Dendritic cell treated with granulocyte-macrophage colony-stimulating factor and Interleukin-4, amounts not matched to agents 40 ng/mL and 50 ng/mL, for 4 days (primary cell): ENCODE measurements at regions not wholly inside any gene's neighbourhood (a gene's known extent, or its start where the extent isn't known, plus 50 kb on each side); places are given as distances from the start of the nearest gene placed in this dataset.

Source experiments
- H3K27ac Mint-ChIP-seq: one replicate; pipeline ENCODE4 v1.8.0; 2022; ENCODE audit warnings: mild to moderate bottlenecking, mixed read lengths
- H3K27me3 Mint-ChIP-seq: one replicate; pipeline ENCODE4 v1.8.0; 2022; ENCODE audit warnings: mild to moderate bottlenecking, mixed read lengths
- H3K36me3 Mint-ChIP-seq: one replicate; pipeline ENCODE4 v1.8.0; 2022; ENCODE audit warnings: low read depth, mixed read lengths
- H3K4me1 Mint-ChIP-seq: one replicate; pipeline ENCODE4 v1.8.0; 2022; ENCODE audit warnings: low read depth, mixed read lengths
- H3K4me3 Mint-ChIP-seq: one replicate; pipeline ENCODE4 v1.8.0; 2022; ENCODE audit warnings: mild to moderate bottlenecking, moderate library complexity, mixed read lengths
- H3K9me3 Mint-ChIP-seq: one replicate; pipeline ENCODE4 v1.8.0; 2022; ENCODE audit warnings: mixed read lengths
- intact Hi-C: fragments of 100-400 bp; cut with micrococcal nuclease; formaldehyde crosslinking; loops from one replicate; pipeline ENCODE4 v1.15.0; 2022

DNA sequence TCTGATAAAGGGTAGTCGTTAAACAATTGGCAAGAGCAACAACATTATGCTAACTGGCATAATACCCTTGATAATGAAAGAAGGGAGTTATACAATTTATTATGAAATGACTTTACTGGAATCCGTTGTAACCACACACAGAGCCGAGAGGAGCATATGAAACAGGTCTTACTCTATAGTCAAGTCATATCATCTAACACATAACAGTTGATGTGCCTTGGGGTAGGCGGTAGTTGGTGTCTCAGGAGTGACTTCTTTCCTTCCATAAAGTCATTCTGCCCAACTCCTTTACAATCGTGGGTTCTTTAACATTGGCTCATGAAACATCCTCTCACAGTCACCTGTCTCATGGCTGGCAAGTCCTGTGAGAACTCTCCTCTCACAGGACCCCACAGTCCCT lies 225.2 kb downstream of the LTN1 start:
- Mint-ChIP-seq H3K27ac (no peak overlapping the region), H3K4me3 (no peak overlapping the region), H3K9me3 (peaks cover 17% of the 10 kb centered on the region), H3K4me1 (no peaks in the 10 kb centered on the region), H3K36me3 (no peaks in the 10 kb centered on the region), H3K27me3 (no peaks in the 10 kb centered on the region)
- intact Hi-C loops, result no loop called here

DNA sequence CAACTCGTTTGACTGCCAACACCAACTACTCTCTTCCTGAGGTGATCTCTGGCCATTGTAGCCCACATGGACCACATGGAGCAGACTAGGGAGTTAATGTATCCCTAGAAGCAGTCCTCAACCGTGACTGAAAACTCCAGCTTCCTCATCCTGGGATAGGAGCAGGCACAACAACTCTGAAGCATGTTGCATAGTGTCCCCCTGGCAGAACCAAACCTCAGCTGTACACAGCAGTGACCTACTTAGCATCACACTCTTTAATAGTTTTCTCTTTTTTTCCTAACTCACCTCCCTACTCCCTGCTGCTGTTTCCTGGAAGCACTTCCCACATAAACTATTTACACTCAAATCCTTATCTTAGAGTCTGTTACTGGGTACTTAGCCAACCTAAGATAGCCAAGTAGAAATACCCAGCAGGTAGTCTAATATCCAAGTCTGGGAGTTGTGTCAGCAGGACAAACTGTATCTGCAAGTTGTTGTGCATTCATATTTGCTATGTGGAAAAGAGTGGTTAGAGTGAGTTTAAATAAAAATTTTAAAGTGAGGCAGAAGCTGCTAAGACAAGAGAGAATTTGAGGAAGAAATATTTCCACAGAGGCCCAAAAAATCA lies 228.8 kb downstream of the LTN1 start:
- no peak overlapping the region for H3K27ac Mint-ChIP-seq

DNA sequence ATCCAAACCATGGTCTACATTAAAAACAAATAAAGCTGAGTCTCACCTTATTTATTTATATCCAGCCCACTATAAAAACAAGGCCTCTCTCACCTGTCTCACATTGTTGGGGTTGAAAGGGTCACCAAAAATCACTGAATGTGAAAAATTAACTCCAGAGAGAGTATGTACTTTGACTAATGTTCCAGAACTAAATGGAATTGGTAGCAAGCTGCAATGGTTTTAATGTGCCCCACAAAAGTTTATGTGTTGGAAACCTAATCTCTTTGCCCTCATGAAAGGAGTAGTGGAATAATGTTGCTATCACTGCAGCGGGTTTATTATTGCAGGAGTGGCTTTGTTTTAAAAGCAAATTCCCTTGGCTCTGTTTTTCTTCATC lies 230.3 kb downstream of the LTN1 start:
- Mint-ChIP-seq H3K4me3 (no peak overlapping the region), H3K9me3 (peaks cover 24% of the 10 kb centered on the region), H3K4me1 (no peaks in the 10 kb centered on the region), H3K27ac (no peak overlapping the region), H3K36me3 (no peaks in the 10 kb centered on the region), H3K27me3 (no peaks in the 10 kb centered on the region)
- intact Hi-C loops, result no loop called here

More for the DNA sequence above, 228.8 kb downstream of the LTN1 start:
- H3K27me3 Mint-ChIP-seq, result no peaks in the 10 kb centered on the region
- no peak overlapping the region for H3K4me3 Mint-ChIP-seq
- no peaks in the 10 kb centered on the region for H3K4me1 Mint-ChIP-seq
- H3K9me3 Mint-ChIP-seq, result peaks cover 25% of the 10 kb centered on the region
- no peaks in the 10 kb centered on the region for H3K36me3 Mint-ChIP-seq
- intact Hi-C loops, result no loop called here

DNA sequence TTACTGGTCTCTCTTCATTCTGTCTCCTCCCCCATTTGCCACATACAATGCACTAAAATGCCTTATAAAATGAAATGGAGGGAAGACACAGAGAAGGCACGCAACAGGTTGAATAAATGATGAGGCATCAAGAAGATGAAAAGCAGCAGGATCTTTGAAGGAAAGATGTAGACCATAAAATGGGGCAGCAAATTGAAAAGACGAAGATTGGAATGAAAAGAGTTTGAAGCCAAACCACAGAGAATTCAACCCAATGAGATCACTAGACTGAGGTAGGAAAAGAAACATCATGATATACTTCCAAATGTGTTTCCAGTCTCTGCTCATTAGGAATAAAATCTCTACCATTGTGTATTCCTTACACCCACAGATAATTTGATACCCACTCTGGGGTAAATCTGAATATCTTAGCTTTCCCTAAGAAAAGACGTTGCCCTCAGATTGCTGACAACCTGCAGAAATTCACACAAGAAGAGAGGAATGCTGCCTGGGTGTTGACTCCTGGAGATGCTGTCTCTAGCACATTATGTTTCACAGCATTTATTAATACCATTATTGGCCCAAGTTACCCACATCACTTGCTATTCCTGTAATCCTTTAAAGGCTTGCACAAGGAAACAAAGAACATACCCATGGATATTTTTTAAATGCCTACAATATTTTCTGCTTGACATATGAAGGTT lies 230.9 kb downstream of the LTN1 start:
- intact Hi-C loops, result no loop called here
- H3K36me3 Mint-ChIP-seq, result no peaks in the 10 kb centered on the region
- H3K27ac Mint-ChIP-seq, result no peak overlapping the region

GRCh38 chr21:28758883-28759242 lies 233.8 kb downstream of the LTN1 start:
- intact Hi-C loops, result no loop called here
- Mint-ChIP-seq H3K36me3 (no peaks in the 10 kb centered on the region), H3K27me3 (no peaks in the 10 kb centered on the region), H3K27ac (no peak overlapping the region), H3K4me3 (no peak overlapping the region), H3K9me3 (peaks cover 8% of the 10 kb centered on the region), H3K4me1 (no peaks in the 10 kb centered on the region)

More for the DNA sequence above, 230.9 kb downstream of the LTN1 start:
- no peaks in the 10 kb centered on the region for H3K4me1 Mint-ChIP-seq
- peaks cover 19% of the 10 kb centered on the region for H3K9me3 Mint-ChIP-seq
- H3K4me3 Mint-ChIP-seq, result no peak overlapping the region
- H3K27me3 Mint-ChIP-seq, result no peaks in the 10 kb centered on the region

DNA sequence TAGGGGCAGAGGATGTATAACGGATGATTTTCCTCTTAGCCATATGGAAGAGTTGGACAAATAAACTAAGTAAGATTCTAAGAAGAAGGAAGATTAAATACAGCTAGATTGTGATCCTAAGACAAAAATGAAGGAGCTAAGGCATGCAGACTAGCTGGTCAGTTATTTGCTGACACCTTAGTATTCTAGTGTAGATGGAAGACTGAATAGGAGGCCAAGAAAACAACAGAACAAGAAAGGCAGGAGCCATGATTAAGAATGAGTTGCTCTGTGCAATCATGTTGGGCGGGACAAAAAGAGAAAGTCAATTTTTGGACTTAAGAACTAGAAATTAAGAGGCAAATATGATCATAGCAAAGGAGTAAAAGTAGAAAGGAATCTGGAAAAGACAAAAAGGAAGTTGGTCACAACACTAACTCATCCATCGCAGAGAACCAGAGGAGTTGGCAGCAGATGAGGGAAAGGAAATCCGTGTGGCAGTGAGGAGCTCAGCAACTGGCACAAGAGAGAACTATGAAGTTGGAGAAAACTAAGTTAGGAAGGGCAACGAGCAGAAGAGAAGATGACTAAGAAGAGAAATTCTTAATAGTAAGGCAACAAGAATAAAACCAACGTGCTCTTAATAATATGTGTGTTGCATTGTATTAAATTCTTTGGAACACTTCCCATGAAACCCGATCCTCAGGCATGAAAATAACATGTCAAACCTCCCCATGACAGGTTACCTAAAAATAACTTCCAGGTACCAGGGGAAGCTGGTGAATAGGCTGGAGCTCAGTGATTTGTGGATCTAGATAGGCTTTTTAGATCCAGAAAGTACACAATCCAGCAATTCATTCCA lies 234.4 kb downstream of the LTN1 start:
- no peaks in the 10 kb centered on the region for H3K27me3 Mint-ChIP-seq
- intact Hi-C loops, result no loop called here
- H3K4me1 Mint-ChIP-seq, result no peaks in the 10 kb centered on the region
- H3K4me3 Mint-ChIP-seq, result no peak overlapping the region
- no peaks in the 10 kb centered on the region for H3K36me3 Mint-ChIP-seq
- H3K9me3 Mint-ChIP-seq, result peaks cover 8% of the 10 kb centered on the region
- H3K27ac Mint-ChIP-seq, result no peak overlapping the region

GRCh38 chr21:28754862-28755261 lies 237.8 kb downstream of the LTN1 start:
- intact Hi-C loops, result no loop called here
- Mint-ChIP-seq H3K4me3 (no peak overlapping the region), H3K36me3 (no peaks in the 10 kb centered on the region), H3K4me1 (no peaks in the 10 kb centered on the region), H3K9me3 (peaks cover 6% of the 10 kb centered on the region), H3K27ac (no peak overlapping the region), H3K27me3 (no peaks in the 10 kb centered on the region)

DNA sequence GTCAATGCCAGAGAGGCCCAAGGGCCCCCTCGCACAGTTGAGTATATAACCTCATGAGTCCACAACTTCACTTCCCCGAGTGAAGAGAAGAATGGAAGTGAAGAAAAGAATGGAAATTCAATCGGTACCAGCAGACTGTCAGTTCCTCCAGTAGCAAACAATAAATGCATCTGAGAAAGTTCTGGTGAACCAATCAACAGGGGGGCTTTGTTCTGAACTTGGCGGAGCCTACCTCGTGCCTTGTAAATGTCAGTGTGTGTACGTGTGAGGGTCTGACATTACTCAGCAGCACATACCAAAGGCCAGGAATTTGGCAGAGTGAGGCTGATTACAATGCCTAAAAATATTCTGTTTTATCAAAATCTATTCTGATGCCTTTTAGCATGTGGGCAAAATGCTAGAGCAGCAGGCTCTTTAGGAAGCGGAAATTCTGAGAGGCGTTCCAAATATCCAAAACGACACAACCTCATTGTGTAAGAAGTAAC lies 238.5 kb downstream of the LTN1 start:
- H3K27ac Mint-ChIP-seq, result no peak overlapping the region
- intact Hi-C loops, result no loop called here
- no peak overlapping the region for H3K4me3 Mint-ChIP-seq
- H3K4me1 Mint-ChIP-seq, result no peaks in the 10 kb centered on the region
- no peaks in the 10 kb centered on the region for H3K27me3 Mint-ChIP-seq
- no peaks in the 10 kb centered on the region for H3K9me3 Mint-ChIP-seq
- no peaks in the 10 kb centered on the region for H3K36me3 Mint-ChIP-seq

DNA sequence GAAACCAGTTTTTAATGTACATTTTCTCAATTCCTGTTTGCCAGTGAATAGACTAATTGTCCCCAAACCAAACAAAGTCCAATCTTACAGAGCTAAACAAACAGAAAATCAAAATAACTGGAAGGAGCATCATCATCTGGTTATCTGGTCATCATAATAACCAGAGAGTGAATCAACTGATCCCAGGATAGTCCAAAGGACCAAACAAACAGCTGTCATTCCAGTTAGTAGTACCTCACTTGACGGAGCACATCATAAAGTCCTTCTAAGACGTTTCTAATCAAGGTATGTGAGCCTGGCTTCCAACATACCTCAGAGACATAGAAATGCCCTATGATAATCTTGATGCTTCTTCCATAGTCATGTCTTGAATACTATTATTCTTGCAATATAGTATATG lies 240.5 kb downstream of the LTN1 start:
- no peaks in the 10 kb centered on the region for H3K4me1 Mint-ChIP-seq
- no peak overlapping the region for H3K4me3 Mint-ChIP-seq
- no peaks in the 10 kb centered on the region for H3K9me3 Mint-ChIP-seq
- H3K27ac Mint-ChIP-seq, result no peak overlapping the region
- intact Hi-C loops, result no loop called here
- H3K36me3 Mint-ChIP-seq, result no peaks in the 10 kb centered on the region
- no peaks in the 10 kb centered on the region for H3K27me3 Mint-ChIP-seq

- H3K4me3 Mint-ChIP-seq, result no peak overlapping the region
- no peaks in the 10 kb centered on the region for H3K9me3 Mint-ChIP-seq
- intact Hi-C loops, result no loop called here
- no peaks in the 10 kb centered on the region for H3K36me3 Mint-ChIP-seq
- no peak overlapping the region for H3K27ac Mint-ChIP-seq
- H3K4me1 Mint-ChIP-seq, result no peaks in the 10 kb centered on the region
- no peaks in the 10 kb centered on the region for H3K27me3 Mint-ChIP-seq
Measured at GRCh38 chr21:28751176-28751575, 241.5 kb downstream of the LTN1 start.

DNA sequence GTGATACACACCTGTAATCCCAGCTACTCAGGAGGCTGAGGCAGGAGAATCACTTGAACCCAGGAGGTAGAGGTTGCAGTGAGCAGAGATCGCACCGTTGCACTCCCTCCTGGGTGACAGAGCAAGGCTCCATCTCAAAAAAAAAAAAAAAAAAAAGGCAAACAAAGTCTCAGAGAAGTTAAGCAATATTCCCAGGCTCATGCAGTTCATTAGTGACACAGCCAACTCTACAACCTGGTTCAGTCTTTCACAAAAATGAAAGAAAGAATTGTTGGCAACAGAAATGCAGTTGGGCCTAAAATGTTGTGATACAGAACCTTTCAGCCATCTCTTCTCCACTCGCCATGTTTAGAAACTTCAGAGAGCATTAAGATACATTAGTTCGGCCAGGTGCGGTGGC lies 242.1 kb downstream of the LTN1 start:
- no peaks in the 10 kb centered on the region for H3K9me3 Mint-ChIP-seq
- no peak overlapping the region for H3K27ac Mint-ChIP-seq
- H3K4me1 Mint-ChIP-seq, result no peaks in the 10 kb centered on the region
- no peaks in the 10 kb centered on the region for H3K27me3 Mint-ChIP-seq
- H3K36me3 Mint-ChIP-seq, result no peaks in the 10 kb centered on the region
- no peak overlapping the region for H3K4me3 Mint-ChIP-seq
- intact Hi-C loops, result no loop called here

DNA sequence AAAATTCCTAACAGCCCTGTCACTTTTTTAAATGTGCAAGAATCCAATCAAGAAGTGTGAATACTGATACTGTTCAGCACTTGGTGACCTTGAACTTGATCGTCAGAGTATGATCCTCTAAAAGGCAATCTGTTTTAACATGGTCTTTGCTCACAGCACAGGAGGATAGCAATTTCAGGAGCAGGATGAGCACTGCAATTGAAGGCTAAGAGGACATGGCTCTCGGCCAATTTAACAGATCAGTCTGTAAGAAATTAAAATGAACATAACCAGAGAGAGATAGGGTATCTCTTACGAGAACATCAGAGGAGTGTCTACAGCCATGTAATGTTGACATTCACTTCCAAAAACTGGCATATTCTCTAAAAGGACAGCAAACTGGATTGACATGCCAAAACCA lies 243.1 kb downstream of the LTN1 start:
- Mint-ChIP-seq H3K27me3 (no peaks in the 10 kb centered on the region), H3K4me3 (no peak overlapping the region), H3K27ac (no peak overlapping the region), H3K36me3 (no peaks in the 10 kb centered on the region), H3K4me1 (no peaks in the 10 kb centered on the region), H3K9me3 (no peaks in the 10 kb centered on the region)
- intact Hi-C loops, result loop anchor here (5.0 to 10.0 kb wide), 4 partner anchors 188 to 1975 kb away; no protein-coding TSS in a partner anchor

GRCh38 chr21:28747464-28747863 lies 245.2 kb downstream of the LTN1 start:
- Mint-ChIP-seq H3K9me3 (no peaks in the 10 kb centered on the region), H3K4me1 (no peaks in the 10 kb centered on the region), H3K36me3 (no peaks in the 10 kb centered on the region), H3K27me3 (no peaks in the 10 kb centered on the region), H3K4me3 (no peak overlapping the region), H3K27ac (no peak overlapping the region)
- intact Hi-C loops, result loop anchor here (5.0 to 10.0 kb wide), 4 partner anchors 190 to 1973 kb away; no protein-coding TSS in a partner anchor

DNA sequence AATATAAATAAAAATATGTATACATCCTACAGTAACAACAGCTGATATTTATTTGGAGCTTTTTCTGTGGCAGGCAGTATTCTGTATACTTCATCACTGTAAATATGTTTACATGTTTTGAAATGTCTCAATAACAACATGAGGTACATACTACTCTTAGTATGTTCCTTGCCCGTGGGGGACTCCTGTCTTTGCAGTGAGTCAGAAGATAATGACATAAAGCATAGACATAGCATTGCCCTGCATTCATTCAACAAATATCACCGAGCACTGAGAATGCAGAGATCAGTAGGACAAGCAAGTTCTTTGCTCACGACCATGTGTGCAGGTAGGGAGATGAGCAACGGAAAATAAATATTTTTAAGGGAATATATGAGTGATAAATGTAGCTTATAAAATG lies 246.5 kb downstream of the LTN1 start:
- H3K4me1 Mint-ChIP-seq, result no peaks in the 10 kb centered on the region
- no peak overlapping the region for H3K4me3 Mint-ChIP-seq
- no peaks in the 10 kb centered on the region for H3K9me3 Mint-ChIP-seq
- H3K36me3 Mint-ChIP-seq, result no peaks in the 10 kb centered on the region
- no peak overlapping the region for H3K27ac Mint-ChIP-seq
- H3K27me3 Mint-ChIP-seq, result no peaks in the 10 kb centered on the region
- intact Hi-C loops, result loop anchor here (5.0 to 10.0 kb wide), 4 partner anchors 191 to 1971 kb away; no protein-coding TSS in a partner anchor
